HG03175 (cell line): ENCODE measurements at regions not wholly inside any gene's neighbourhood (a gene's known extent, or its start where the extent isn't known, plus 50 kb on each side); places are given as distances from the start of the nearest gene placed in this dataset.
"Not testable (repeated sequence)": the region's sequence is repeated elsewhere in the genome, so short reads cannot be mapped to it uniquely, and the experiment has no call there.

Experiments used
- ATAC-seq: cut with Tn5 transposase; IDR thresholded peaks from one replicate; pipeline ENCODE4 v1.9.1; 2021; ENCODE audit warnings: mild to moderate bottlenecking, moderate library complexity; ENCODE audit not compliant: unreplicated experiment

GRCh38 chr21:5121849-5122248 is 5399.5 kb upstream of the TPTE start:
- not testable (repeated sequence) for ATAC-seq

- peak; percentile 57 for ATAC-seq
These were observed 5397.7 kb upstream of the TPTE start for GRCh38 chr21:5123655-5124054.

- ATAC-seq: peak; percentile 84
These were observed 5393.1 kb upstream of the TPTE start for GRCh38 chr21:5128261-5128660.

- not testable (repeated sequence) for ATAC-seq
These were observed 5387.6 kb upstream of the TPTE start for GRCh38 chr21:5133824-5134223.

GRCh38 chr21:5136406-5136805 is 5385.0 kb upstream of the TPTE start:
- ATAC-seq: not testable (repeated sequence)

GRCh38 chr21:5137006-5137405 is 5384.4 kb upstream of the TPTE start:
- ATAC-seq: not testable (repeated sequence)

- not testable (repeated sequence) for ATAC-seq
These were observed 5382.7 kb upstream of the TPTE start for GRCh38 chr21:5138687-5139086.

- ATAC-seq: not testable (repeated sequence)
These were observed 5381.9 kb upstream of the TPTE start for GRCh38 chr21:5139528-5139927.

GRCh38 chr21:5143011-5143410 is 5378.4 kb upstream of the TPTE start:
- not testable (repeated sequence) for ATAC-seq

GRCh38 chr21:5144731-5145130 is 5376.7 kb upstream of the TPTE start:
- ATAC-seq: not testable (repeated sequence)

GRCh38 chr21:5147685-5148084 is 5373.7 kb upstream of the TPTE start:
- ATAC-seq: not testable (repeated sequence)

GRCh38 chr21:5149222-5149621 is 5372.2 kb upstream of the TPTE start:
- not testable (repeated sequence) for ATAC-seq

GRCh38 chr21:5153842-5154640 is 5367.3 kb upstream of the TPTE start:
- peak; percentile 9 for ATAC-seq

- ATAC-seq: peak; percentile 96
These were observed 5366.8 kb upstream of the TPTE start for GRCh38 chr21:5154641-5154982.

GRCh38 chr21:5162693-5163574 is 5358.4 kb upstream of the TPTE start:
- ATAC-seq: not testable (repeated sequence)

GRCh38 chr21:5165829-5166228 is 5355.6 kb upstream of the TPTE start:
- not testable (repeated sequence) for ATAC-seq
